Mucosa of descending colon (tissue), 3 donors: ENCODE measurements at regions not wholly inside any gene's neighbourhood (a gene's known extent, or its start where the extent isn't known, plus 50 kb on each side); places are given as distances from the start of the nearest gene placed in this dataset.

Experiments
- ATAC-seq: fragments of 200-7000 bp; cut with Tn5 transposase; one replicate; pipeline ENCODE4 v1.9.1; 2020; ENCODE audit warnings: mild to moderate bottlenecking, moderate library complexity
- DNase-seq, 3 donors: peaks; one replicate each; pipeline ENCODE4 v3.0.0-alpha.2; 2020
- H3K36me3 ChIP-seq: fragments of 200-600 bp; one replicate; pipeline ENCODE4 v1.8.0; 2021; ENCODE audit warnings: low read depth, mild to moderate bottlenecking
- H3K4me1 ChIP-seq: fragments of 200-600 bp; one replicate; pipeline ENCODE4 v1.8.0; 2021; ENCODE audit warnings: low read depth, mild to moderate bottlenecking
- H3K4me3 ChIP-seq: fragments of 200-600 bp; one replicate; pipeline ENCODE4 v1.8.0; 2021; ENCODE audit warnings: mild to moderate bottlenecking
- H3K9me3 ChIP-seq: fragments of 200-600 bp; one replicate; pipeline ENCODE4 v1.8.0; 2021; ENCODE audit warnings: mild to moderate bottlenecking
- CTCF ChIP-seq: fragments of 200-600 bp; IDR thresholded peaks from one replicate; pipeline ENCODE4 v1.8.0; 2022; ENCODE audit warnings: antibody characterized with exemption, mild to moderate bottlenecking
- intact Hi-C, 2 donors: fragments of 100-400 bp; cut with DNase I in 1 of 2; cut with micrococcal nuclease in 1 of 2; formaldehyde crosslinking; loops; one replicate each; pipeline versions ENCODE4 v1.11.0 to v1.11.1; 2022; cut with DNase I, micrococcal nuclease
- donor health status: DM: no; HTN: no; CAD: no; lungs with moderate emphysema.
- donor health status: DM: no; HTN: no; CAD: no.
- donor health status: DM: no; HTN: yes; CAD: no.

- ATAC-seq: no peak
- Histone ChIP-seq H3K9me3 (no peaks in the 10 kb centered on the region), H3K4me3 (no peak overlapping the region), H3K4me1 (no peaks in the 10 kb centered on the region), H3K36me3 (no peaks in the 10 kb centered on the region)
- no peak for DNase-seq
- no peak for TF ChIP-seq CTCF
- intact Hi-C loops: no loop called here
These were observed 187.7 kb upstream of the CHRNA7 start for GRCh38 chr15:31842532-31843195.

- Histone ChIP-seq H3K9me3 (no peaks in the 10 kb centered on the region), H3K36me3 (no peaks in the 10 kb centered on the region), H3K4me3 (no peak overlapping the region), H3K4me1 (no peaks in the 10 kb centered on the region)
- intact Hi-C loops: no loop called here
- ATAC-seq (no peak), DNase-seq (no peak)
- no peak for TF ChIP-seq CTCF
These were observed 186.8 kb upstream of the CHRNA7 start for GRCh38 chr15:31843426-31844055.

- TF ChIP-seq CTCF: no peak
- Histone ChIP-seq H3K4me1 (no peaks in the 10 kb centered on the region), H3K36me3 (no peaks in the 10 kb centered on the region), H3K9me3 (no peaks in the 10 kb centered on the region), H3K4me3 (no peak overlapping the region)
- DNase-seq (no peak), ATAC-seq (no peak)
- intact Hi-C loops: no loop called here
These were observed 184.5 kb upstream of the CHRNA7 start for GRCh38 chr15:31845791-31846190.

GRCh38 chr15:31847961-31848360 is 182.4 kb upstream of the CHRNA7 start:
- H3K4me1 ChIP-seq: no peaks in the 10 kb centered on the region
- no peak for TF ChIP-seq CTCF
- intact Hi-C loops: no loop called here
- no peak overlapping the region for H3K4me3 ChIP-seq
- no peaks in the 10 kb centered on the region for H3K9me3 ChIP-seq
- DNase-seq: no peak
- no peak for ATAC-seq
- no peaks in the 10 kb centered on the region for H3K36me3 ChIP-seq

- Histone ChIP-seq H3K4me3 (no peak overlapping the region), H3K4me1 (no peaks in the 10 kb centered on the region), H3K9me3 (no peaks in the 10 kb centered on the region), H3K36me3 (no peaks in the 10 kb centered on the region)
- ATAC-seq: no peak
- DNase-seq: no peak
- intact Hi-C loops: no loop called here
- no peak for TF ChIP-seq CTCF
These were observed 181.7 kb upstream of the CHRNA7 start for GRCh38 chr15:31848621-31849020.
